ENCODE measurements at regions not wholly inside any gene's neighbourhood (a gene's known extent, or its start where the extent isn't known, plus 50 kb on each side); places are given as distances from the start of the nearest gene placed in this dataset.

- no peak for DNase-seq
These were observed 131.4 kb upstream of the ADGRL3 start for GRCh38 chr4:61068745-61069144.

GRCh38 chr4:61070269-61070668, 129.9 kb upstream of the ADGRL3 start:
- DNase-seq, result no peak

DNA sequence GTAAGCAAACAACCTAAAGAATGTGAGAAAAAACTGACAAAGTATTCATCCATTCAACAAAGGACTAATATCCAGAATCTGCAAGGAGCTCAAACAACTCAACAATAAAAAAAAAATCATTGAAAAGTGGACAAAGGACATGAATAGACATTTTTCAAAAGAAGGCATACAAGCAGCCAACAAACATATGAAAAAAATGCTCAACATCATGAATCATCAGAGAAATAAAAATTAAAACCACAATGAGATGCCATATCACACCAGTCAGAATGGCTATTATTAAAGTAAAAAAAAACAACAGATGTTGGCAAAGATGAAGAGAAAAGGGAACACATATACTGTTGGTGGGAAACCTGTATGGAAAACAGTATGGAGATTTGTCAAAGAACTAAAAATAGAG, 120.7 kb upstream of the ADGRL3 start:
- DNase-seq, result no peak

DNA sequence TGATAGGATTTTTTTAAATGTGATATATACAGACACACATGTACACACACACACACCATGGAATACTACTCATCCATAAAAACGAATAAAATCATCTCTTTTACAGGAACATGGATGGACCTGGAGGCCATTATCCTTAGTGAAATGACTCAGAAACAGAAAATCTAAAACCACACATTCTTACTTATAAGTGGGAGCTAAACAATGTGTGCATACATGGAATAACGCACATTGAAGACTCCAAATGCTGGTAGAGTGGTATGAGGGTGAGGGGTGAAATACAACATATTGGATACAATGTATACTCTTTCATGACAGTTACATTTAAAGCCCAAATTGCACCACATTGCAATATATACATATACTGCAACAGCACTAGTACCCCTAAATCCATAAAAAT, 120.2 kb upstream of the ADGRL3 start:
- DNase-seq, result no peak

DNA sequence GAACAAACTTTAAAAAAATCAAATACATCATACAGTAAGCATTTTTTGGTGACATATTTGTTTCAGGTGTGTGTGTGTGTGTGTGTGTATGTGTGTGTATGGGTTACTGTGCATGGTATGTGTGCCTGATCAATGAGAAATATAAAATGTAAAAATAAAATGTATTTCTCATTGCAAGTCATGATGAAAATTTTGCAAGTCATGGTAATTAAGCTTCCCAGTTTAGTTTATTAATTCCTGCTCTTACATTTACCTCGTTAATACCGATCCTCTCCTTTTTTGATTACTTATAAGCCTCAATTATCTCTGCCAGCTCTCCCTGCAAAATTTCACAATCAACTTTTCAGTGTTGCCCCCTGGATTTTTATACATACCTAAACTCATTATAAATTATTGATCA, 114.6 kb upstream of the ADGRL3 start:
- DNase-seq, result no peak

DNA sequence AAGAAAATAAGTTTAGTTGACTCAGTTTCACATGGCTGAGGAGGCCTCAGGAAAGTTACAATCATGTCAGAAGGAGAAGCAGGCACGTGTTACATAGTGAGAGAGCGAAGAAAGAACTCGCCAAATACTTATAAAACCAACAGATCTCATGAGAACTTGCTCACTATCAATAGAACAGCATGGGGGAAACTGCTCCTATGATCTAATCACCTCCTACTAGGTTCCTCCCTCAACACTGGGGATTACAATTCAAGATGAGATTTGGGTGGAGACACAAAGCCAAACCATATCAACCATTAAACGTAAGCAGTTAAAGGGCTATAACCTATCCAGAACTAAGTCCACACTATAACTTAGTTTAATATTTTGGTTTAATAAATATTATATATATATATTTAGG, 113.8 kb upstream of the ADGRL3 start:
- DNase-seq, result no peak

- DNase-seq, result no peak
These were observed 113.1 kb upstream of the ADGRL3 start for GRCh38 chr4:61086979-61087378.

DNA sequence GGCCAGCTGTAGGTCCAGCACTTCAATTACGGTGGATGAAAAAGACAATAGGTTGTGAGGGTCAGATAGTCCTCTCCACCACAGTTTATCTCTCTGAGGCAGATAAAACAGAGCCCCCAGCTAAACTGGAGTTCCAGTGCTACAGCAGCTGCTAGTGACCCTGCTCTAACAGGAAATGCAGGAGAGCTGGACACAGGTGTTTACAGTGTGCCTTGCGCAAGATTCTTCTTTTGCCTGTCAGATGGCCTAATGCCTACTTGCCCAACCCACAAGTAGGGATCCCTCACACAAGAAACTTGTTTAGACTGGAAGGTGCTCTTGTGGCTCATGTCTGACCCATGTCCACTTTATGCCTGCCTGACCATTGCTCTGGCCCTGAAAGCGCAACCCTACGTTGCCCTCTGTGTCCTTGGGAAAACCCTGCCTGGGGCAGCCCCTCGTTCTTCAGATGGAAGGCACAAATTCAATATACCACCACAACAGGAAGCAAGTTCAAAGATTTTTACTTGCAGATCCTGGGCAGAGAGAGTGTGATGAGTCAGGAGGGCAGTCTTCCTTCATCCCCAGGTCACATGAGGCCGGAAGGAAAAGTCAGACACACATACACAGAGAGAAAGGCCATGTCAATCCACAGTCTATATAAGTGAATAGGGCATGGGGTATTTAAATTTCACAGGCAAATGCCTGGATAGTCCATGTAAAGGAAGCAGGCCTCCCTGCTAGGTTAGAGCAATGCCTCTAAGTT, 105.1 kb upstream of the ADGRL3 start:
- DNase-seq, result peak; percentile 15 to 57

DNA sequence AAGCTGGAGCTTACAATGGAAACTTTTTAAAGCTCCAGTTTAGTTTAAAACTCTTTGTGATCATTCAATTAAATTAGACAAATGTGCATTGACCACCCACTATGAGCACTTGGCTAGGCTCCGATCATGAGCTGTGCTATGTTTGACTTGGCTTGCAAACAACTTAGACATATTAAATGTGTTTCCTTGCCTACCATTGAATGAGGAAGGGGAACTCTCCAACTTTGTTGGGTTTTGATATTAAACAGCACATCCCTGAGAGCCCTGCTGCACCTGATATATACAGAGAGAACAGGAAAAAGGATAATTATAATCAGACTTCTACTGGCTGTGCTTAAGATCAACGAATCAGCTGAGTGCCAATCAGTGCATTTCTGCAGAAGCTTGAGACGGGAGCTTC, 71.4 kb upstream of the ADGRL3 start:
- no peak for DNase-seq

DNA sequence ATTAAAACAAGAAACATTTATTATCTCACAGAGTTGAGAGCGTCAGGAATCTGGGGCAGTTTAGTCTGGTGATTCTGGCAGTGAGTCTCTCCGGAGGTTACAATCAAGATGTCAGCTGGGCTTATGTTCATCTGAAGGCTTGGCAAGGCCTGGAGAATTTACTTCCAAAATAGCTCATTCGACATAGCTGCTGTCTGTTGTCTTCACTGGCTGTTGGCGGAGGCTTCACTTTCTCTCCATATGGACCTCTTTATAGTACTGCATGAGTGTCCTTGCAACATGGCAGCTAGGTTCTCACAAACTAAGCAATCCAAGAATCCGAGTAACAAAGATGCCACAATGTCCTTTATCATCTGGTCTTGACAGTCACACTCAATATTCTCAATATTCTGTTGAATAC, 70.2 kb upstream of the ADGRL3 start:
- DNase-seq, result no peak

DNA sequence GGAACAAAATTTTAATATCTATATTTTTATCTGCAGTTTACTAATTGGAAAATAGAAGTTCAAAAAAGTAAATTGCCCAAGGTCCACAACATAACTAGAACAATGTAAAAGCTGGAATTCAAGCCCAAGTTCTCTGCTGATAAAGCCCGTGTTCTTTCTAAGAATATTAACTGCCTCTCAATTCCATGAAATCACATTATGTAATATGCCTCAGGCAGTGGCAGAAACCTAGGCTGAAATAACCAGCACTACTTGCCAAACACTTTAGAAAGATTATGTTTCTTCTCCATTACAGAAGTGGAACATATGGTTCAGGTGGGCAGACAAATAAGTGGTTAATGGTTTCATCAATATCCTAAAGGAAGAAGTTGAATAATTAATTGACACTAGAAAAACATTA, 56.7 kb upstream of the ADGRL3 start:
- no peak for DNase-seq

DNA sequence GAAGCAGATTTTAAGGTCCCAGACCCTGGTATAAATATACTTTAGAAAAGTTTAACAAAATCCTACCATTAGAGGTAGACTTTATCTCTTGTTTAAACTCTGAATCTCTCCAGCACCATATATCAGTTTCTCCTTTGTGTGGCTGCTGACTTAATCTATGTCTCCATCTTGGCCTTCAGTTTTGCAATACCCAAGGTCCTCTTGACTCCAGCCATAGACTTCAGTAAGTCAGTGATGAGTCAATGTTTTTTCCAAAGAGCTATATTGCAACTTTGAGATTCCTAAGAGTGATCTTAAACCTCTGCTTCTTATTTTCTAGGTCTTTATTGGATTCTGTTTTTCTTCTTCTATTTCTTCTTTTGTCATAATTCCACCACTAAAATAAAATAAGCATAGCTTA, 50.8 kb upstream of the ADGRL3 start:
- no peak for DNase-seq

Data from SHP77 (cell line).